NOMO-1 treated with DMSO at 0.1 percent for 48 hours (cell line): ENCODE measurements at regions not wholly inside any gene's neighbourhood (a gene's known extent, or its start where the extent isn't known, plus 50 kb on each side); places are given as distances from the start of the nearest gene placed in this dataset.
"Not testable (repeated sequence)": the region's sequence is repeated elsewhere in the genome, so short reads cannot be mapped to it uniquely, and the experiment has no call there.

Source experiments
- DNase-seq: peaks from one replicate; lab custom pipeline; 2025; ENCODE audit not compliant: unreplicated experiment; lab: John Stamatoyannopoulos, UW

DNA sequence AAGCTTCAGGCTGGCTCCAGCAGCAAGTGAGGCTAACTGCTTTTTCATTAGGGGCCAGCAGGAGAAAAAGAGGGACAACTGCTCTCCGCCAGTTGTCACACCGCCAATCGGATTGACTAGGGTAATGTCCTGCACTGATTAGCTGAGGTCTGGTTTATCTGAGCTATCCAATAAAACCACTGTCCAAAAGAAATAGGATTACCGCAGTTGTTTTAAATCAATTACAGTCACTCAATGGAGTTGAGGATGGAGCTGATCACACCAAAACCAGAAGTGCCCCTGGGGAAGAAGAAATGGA, 351.4 kb upstream of the NPVF start:
- DNase-seq, result no peak

DNA sequence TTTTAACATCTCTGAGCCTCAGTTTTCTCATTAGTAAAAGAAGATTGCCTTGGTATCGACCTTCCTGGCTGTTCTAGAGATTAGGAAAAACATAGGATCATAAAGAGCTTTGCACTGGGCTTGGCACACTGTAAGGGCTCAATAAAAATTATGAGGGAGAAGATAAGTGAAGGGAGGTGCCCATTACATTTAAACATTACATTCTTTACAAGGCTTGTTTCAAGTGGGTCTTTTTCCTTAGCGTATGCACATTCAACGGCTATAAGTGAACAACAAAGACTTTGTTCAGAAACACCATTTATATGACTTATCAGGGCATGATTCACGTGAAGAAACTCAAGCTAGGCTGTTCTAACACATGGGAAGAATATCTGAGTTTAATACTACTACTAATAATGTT, 351.9 kb upstream of the NPVF start:
- no peak for DNase-seq

DNA sequence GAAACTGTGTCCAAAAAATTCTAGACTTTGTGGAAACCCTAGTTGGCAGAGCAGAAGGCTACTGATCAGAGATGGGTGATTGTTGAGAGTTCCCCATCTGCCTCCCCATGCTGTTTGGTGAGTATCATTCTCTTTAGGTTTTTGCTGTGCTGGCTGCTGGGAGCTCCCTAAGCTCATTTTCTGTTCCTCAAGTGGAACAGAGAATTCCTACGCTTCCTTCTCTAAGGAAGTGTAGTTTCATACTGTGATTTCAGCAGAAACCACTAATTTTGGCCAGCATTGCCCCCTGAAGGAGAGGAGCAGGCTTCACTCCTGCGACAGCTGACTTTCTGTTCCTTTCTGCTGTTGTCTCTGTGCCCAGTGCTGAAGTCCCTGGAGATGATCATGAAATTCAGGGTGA, 355.3 kb upstream of the NPVF start:
- DNase-seq, result no peak

DNA sequence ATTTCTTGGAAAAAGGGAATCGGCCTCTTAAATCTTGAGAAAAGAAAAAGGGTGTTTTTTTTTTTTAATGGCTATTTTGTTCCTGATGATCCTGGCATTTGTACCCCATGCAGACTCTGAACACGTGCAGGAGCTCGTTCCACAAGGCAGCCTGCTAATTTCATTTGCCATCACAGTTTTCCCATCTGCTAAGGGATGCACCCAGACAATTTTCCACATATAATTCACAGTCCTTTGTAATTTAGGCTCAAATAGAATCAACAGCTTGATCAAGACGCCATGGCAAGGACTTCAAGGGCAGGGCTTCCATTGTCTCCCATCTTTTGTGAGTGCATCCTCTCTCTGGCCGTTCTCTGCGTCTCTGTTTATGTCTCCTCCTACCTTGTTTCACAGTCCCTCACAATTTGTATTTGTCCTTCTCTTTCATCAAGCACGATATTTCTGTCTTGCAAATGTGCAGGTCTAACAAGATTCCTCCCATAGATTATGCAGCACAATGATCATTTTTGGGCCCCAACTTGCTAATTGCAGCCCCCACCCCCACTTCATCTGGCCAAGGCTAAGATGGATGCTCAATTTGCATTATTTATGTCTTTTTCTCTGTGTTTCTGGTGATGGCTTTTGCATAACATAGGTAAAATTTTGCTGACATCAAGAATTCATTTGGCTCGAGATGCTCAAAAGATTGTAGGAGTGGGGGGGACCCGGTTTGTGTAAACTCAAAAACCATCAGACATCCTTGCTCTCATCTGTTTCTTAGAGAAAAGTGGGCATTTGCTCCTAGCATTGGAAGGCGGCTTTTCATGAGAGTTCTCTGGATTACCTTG, 356.0 kb upstream of the NPVF start:
- no peak for DNase-seq

DNA sequence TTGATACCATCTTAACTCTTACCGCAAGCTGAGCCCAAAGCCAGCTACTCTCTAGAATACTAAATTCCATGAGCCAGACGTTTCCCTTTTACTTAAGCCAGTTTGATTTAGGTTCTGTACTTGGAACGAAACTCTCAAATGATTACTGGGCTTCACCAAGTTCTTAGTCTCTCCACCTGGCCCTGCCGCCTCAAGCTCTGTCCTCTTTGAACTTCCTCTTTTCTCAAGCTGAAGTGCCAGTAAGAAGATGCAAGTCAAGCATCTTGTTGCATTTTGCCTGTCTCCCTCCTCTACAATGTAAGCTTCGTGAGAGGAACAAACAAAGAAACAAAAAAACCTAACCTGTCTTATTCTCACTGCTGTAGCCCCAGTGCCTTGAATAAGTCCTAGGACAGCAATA, 358.2 kb upstream of the NPVF start:
- peak; percentile 73 for DNase-seq

DNA sequence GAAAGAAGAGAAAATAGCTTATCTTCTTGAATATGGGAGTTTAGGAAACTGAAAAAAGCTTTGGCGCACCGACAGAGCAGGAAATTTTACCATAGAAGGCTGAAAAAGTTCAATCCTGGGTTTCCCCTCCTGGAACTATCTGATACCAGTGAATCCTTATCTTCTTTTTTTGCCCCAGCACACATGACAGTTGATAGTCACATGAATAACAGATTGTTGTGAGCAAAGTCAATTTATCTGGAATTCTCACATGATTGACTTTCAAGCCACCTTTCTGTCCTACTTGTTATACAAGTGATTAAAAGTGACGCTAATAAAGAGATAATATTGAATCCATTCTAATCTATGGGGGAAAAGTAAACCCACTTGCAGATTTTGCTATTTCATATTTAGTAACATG, 365.8 kb upstream of the NPVF start:
- no peak for DNase-seq

DNA sequence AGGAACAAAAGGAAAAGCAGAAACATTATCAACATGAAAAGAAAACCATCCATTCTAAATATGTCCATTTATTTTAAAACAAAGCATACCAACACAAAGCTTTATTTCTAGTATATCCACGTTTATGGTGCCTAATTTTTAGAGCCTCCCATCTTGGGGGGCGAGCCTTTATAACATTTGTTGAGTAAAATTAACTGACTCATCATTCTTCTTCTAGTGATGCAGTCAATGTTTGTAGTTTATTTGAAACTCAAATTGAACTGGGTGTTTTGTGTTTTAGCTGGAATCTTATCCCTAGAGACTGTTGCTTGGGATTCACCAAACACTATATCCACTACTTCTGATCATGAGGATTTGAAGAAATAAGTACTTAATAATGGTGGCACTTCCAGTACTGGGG, 366.4 kb upstream of the NPVF start:
- no peak for DNase-seq

DNA sequence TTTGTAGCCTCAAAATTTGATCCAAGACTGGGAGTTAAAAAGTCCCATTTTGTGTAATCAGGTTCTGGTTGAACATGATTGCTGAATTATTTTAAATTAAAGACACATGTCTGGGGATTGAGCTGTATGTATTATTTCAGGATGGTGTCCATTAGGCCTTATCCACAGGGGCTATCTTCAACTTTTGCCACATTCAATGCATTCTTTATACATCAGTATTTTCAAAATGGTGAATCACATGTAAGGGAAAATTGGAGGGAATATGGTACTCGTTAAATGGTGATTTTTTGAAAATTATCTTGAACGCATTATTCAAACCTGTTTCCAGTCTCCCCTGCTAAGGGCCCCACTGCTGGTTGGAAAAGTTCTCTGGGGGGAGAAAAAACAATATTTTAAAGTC, 367.7 kb upstream of the NPVF start:
- no peak for DNase-seq

DNA sequence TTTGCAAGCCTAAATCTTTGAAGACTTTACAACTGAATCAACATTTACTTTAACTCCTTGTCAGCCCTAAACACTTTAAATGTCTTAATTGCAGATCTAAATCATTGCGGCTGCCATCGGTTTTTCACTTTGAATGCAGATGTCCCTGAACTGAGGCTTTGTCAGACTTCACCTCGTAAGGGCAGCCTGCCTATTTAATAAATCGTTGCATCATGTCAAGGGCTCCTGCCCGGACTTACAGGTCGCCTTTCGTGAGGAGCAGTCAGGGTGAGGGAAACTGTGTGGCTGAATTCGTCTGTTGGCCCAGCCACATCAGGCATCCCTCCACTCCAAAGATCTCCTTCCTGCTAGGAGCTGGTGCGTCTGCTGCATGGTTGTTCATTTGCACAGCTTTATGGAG, 368.2 kb upstream of the NPVF start:
- DNase-seq, result no peak

DNA sequence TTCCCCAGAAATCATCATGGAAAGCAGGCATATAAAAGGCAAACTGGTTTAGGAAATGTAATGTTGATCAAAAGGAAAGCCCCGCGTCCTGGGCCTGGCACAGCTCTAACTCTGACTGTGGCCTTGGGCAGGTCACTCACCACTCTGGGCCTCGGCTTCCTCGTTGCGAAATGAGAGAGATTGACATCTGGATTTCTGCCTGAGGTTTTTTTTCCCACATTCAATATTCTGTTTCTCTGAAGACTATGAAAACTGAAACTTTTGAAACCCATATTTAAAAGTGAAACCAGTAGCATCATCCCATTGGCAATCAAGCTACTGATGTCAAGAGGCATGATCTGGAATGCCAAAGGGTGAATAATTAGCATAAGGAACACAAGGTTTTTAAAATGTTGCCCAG, 369.7 kb upstream of the NPVF start:
- DNase-seq, result peak; percentile 19

DNA sequence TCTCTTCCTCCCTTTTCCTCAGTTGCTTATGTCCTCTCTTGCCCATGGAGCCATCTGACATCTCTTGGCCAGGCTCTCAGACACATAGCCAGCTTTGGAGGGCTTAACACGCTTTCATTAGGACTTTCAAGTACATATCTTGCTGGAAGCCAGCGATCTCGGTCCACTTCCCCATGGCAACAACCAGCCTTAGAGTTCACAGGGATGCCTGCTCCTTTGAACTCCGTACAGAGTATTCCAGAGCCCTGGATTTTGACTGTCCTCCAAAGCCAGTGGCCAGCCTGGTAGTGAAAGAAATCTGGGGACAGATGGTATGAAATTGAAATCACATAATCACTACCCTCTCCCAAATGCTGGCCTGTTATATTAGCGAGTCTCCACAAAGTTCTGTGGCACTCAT, 370.5 kb upstream of the NPVF start:
- no peak for DNase-seq

DNA sequence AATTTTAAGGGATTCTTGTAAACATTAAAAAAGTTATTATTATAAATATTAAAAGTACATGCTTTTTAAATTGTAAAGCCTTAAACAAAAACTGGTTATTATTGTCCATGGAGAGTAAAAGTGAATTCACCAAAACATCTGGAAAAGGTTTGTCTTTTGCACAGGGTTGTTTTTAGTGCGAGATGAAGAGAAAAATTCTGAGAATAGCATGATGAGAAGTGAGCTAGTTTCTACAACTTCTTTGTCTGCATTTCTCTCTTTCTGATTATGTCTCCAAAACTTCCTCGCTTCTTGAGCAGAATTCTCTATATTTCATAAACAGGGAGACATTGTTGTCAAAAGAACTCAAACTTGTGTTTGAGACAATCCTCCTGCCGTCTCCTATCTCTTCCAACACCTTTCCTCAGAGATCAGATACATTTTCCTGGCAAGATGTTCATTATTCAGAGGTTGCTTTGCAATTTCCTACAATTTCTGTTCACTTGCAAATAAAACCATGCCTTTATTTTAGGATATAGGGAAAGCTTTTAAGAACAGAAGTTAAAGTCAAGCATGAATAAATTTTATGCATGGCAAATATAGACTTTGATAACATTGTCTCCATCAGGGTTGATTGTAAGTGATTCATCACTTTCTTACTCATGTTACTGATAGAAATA, 372.1 kb upstream of the NPVF start:
- DNase-seq, result no peak

DNA sequence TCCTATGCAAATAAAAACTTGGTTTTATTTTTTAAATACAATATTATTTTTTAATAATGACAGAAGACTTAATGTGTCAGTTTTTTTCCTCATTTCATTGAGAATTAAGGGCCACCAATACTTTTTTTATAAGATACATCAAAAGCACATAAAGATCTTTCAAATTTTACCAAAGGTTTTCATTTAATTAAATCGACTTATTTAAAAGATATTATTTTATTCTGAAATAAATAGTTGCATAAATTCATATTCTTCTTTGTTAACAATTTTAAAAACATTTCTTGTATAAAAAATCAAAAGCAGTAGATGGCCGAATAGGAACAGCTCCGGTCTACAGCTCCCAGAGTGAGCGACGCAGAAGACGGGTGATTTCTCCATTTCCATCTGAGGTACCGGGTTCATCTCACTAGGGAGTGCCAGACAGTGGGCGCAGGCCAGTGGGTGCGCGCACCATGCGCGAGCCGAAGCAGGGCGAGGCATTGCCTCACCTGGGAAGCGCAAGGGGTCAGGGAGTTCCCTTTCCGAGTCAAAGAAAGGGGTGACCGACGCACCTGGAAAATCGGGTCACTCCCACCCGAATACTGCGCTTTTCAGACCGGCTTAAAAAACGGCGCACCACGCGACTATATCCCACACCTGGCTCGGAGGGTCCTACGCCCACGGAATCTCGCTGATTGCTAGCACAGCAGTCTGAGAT, 374.6 kb upstream of the NPVF start:
- DNase-seq, result not testable (repeated sequence)

DNA sequence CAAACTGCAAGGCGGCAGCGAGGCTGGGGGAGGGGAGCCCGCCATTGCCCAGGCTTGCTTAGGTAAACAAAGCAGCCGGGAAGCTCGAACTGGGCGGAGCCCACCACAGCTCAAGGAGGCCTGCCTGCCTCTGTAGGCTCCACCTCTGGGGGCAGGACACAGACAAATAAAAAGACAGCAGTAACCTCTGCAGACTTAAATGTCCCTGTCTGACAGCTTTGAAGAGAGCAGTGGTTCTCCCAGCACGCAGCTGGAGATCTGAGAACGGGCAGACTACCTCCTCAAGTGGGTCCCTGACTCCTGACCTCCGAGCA, 375.1 kb upstream of the NPVF start:
- DNase-seq, result not testable (repeated sequence)

DNA sequence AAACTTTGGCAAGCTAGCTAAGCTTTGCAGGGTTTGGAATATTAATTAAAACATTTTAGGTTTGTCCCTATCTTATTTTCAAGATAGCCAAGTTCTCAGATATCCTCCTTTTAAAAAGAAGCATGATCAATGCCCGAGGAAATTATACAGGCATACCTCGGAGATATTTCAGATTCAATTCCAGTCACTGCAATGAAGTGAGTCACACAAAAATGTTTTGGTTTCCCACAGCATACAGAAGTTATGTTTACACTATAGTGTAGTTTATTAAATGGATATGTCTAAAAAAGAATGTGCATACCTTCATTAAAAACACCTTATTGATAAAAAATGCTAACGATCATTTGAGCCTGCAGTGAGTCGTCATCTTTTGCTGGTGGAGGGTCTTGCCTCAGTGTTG, 382.9 kb upstream of the NPVF start:
- no peak for DNase-seq

DNA sequence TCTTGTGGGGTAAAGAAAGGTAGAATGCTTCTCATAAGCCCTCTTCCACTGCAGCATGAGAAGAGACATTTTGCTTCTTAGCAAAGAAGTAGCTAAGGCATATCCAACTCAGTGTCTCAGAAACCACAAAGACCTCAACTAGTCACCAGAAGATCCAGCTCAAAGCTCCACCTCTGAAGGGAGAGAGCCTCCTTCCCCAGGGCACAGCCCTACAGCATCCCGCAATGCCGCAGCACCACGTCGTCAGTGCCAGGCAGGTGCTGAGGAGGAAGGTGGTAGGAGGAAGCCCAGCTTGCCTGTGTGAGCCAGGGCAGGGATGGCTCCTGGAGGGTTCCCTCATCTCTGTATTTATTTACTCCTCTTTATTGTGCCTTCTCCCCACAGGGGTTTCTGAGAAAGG, 385.6 kb upstream of the NPVF start:
- peak; percentile 4 for DNase-seq

DNA sequence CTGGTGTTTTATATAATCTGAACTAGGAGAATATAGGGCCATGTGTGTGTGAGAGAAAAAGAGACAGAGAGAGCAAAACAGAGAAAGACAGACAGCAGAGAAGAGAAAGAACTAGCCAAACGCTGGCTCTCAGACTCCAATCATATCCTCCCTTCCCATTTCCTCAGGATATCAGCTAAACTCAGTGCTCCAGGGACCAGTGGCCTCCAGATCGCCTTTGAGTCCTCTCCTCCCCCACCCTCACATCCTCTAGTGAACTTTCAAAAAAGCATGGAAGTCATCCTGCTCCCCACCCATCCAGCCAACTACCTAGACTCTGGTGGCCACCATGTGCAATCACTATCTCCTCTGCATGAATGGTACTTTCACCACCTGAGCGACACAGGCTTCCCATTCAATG, 386.1 kb upstream of the NPVF start:
- DNase-seq, result no peak

DNA sequence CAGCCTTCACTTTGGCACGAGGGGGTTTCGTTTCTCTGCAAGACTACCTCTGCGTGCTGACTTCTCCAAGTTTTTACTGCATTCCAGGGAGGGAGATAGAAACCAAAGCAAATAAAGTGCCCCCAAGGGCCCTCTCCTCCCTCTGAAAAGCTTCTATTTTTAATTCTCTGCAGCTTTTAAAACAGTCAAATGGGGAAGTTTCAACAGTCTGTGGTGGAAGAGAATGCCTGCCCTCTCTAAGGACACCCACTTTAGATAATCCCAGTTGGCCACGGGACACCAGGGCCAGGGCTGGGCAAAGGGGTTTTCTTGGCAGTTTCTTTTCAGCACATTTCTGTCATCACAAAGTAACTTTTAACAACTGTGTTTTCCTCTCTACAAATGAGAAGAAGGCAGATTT, 386.7 kb upstream of the NPVF start:
- peak; percentile 72 for DNase-seq

DNA sequence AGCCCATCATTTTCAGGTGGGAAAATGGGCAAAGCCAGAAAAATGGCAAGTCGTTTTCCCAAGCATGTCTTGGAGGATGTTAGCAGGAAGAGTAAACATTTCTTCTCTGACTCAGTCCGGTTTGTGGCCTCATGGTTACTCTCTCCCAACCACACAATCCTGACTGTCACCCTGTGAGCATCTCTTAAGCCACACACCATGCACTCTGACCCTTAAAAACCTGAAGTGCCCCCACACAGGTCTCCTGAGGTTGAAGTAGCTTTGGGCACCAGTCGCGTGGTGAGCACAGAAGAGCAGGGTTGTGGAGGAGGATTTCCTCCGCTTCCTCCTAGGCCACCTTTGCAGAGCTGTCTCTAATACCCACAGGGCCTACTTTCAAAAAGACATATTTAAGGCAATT, 387.3 kb upstream of the NPVF start:
- peak; percentile 10 for DNase-seq

DNA sequence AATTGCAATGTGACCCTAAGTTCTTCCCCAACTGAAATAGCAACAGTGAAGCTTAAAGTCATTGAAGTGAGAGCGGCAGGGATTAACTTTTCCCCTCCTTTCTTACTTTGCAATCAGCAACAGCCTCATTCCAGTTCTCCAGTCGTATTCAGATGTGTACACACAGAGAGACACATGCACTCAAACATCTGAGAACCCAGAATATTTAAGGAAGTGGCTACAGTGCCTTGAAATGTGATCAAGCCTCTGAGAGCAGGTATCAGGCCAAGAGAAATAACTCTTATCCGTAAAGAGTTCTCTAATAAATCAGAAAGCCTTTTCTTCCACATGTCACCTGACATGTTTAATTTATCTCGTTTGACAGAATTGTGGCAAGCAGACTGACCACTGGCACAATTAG, 388.9 kb upstream of the NPVF start:
- DNase-seq, result peak; percentile 20

DNA sequence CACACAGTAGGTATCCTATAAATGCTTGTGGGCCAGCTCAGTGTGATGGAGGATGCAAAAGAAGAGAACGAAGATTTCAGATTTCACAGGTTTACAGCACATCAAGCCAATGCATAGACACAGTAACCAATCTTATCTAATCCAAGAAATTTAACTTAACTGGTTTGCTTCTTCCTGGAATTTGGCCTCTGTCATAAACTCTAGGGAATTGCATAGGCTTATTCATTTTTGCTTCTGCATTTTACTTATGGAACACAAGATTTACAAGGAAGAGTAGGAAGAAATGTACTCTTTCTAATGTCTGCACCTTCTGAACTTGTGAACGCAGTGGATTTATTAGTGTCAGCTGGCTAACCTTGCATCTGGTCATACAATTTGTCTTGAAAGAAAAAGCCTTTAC, 389.4 kb upstream of the NPVF start:
- DNase-seq, result no peak

DNA sequence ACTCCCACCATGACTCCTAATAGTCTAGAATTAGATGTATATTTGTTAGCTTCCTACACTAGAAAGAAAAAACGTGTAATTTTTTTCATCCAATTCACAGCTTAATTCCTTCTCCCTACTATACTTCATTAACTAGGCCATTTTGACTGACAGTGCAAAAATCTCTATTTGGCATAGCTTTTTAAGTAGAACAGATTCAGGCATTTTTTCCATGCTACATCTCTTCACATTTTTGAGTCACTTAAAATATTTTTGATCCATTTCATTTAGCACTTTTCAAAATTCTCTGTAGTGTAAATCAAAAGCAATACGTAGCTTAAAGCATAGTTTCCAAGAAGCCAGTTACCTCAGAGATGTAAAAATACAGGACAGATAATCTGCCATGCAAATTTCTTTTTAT, 391.1 kb upstream of the NPVF start:
- no peak for DNase-seq
